SK-N-SH treated with all-trans-retinoic acid at 6 μM for 48 hours (cell line): ENCODE measurements at regions not wholly inside any gene's neighbourhood (a gene's known extent, or its start where the extent isn't known, plus 50 kb on each side); places are given as distances from the start of the nearest gene placed in this dataset.

Experiments
- CREB5 ChIP-seq: fragments of 250-450 bp; sonication (Bioruptor Pico); IDR thresholded peaks from 2 replicates; pipeline ENCODE4 v1.5.1; 2020; ENCODE audit warnings: low read depth, mild to moderate bottlenecking, moderate library complexity
- ZNF565 ChIP-seq: fragments of 450-650 bp; formaldehyde crosslinking; conservative IDR thresholded peaks from 2 replicates; pipeline ENCODE4 v1.5.0; 2020; ENCODE audit warnings: low read depth, mild to moderate bottlenecking, moderate library complexity

GRCh38 chr6:80939480-80939879, 813.0 kb downstream of the TENT5A start:
- TF ChIP-seq ZNF565 (CRISPR knock-in tag), result no peak
- no peak for TF ChIP-seq CREB5
